ENCODE measurements at regions not wholly inside any gene's neighbourhood (a gene's known extent, or its start where the extent isn't known, plus 50 kb on each side); places are given as distances from the start of the nearest gene placed in this dataset.

DNA sequence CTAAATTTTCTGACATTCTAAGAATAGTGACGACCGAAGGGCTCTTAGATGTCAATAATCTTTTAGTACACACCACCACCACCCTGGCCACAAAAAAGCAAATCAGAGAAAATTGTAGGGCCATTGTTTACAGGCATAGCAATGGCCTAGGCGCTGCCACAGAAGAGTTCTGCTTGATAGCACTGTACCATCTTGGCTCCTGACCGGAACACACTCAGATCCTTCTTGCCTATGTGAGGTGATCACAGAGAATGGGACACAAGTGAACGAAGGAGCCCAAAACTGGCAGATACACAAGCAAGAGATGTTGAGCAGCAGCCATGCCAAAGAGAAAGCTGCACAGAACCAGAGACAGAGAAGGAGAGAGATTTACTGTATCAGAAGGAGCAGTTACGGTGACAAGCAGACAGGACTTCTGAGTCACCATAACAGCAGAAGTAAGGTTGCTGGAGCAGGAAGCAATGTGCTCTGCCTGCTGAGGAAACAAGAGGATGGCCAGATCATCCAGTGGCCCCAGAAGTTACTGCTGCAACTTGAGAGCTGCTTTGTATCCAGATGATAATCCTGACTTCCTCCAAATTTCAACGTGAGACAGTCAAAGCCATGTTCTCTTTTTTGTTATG lies 105.2 kb downstream of the SLITRK6 start:
- no peak for DNase-seq
- 60 to 66% (median 63%) methylated on average over 7 of the region's 7 CpGs for WGBS, 5 donors
- Histone ChIP-seq H3K27me3 (replicated peaks in 1 of 7) (no peaks in the 10 kb centered on the region), H3K36me3 (no peaks in the 10 kb centered on the region), H3K4me3 (no peak overlapping the region), H3K27ac (no peak overlapping the region), H3K4me1 (no peaks in the 10 kb centered on the region), H3K9me3 (peaks cover 0 to 32% (median 12%) of the 10 kb centered on the region in 8 donors)
- intact Hi-C loops (cut with DNase I; ENCODE audit: low total_unique reads) = no loop called here
- no peak for TF ChIP-seq POLR2AphosphoS5 (IDR thresholded peaks at IDR 0.05)
- TF ChIP-seq, protein P1, sequence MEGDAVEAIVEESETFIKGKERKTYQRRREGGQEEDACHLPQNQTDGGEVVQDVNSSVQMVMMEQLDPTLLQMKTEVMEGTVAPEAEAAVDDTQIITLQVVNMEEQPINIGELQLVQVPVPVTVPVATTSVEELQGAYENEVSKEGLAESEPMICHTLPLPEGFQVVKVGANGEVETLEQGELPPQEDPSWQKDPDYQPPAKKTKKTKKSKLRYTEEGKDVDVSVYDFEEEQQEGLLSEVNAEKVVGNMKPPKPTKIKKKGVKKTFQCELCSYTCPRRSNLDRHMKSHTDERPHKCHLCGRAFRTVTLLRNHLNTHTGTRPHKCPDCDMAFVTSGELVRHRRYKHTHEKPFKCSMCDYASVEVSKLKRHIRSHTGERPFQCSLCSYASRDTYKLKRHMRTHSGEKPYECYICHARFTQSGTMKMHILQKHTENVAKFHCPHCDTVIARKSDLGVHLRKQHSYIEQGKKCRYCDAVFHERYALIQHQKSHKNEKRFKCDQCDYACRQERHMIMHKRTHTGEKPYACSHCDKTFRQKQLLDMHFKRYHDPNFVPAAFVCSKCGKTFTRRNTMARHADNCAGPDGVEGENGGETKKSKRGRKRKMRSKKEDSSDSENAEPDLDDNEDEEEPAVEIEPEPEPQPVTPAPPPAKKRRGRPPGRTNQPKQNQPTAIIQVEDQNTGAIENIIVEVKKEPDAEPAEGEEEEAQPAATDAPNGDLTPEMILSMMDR (IDR thresholded peaks at IDR 0.05 in 8 of 11, conservative IDR thresholded peaks at IDR 0.05 in 3 of 11) = no peak
- TF ChIP-seq POLR2A (IDR thresholded peaks at IDR 0.05) = no peak

DNA sequence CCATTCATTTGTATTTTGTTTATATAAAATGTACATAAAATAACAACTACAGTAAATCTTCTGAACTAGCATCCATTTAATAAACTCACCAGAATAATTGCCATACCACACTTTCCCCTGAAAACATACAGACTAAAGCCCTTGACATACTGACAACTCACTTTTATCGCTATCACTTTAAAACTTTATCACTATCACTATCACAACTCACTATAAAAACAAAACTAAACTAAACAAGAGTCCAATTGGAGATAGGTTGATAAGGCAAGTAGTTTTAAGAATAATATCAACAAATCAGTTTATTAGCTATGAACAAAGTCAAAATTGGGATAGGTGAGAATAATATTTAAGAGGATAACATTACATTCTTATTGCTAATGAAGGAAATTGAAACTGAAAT lies 108.9 kb downstream of the SLITRK6 start:
- no peaks in the 10 kb centered on the region for H3K36me3 ChIP-seq
- no peaks in the 10 kb centered on the region for H3K27me3 ChIP-seq (replicated peaks in 1 of 7)
- intact Hi-C loops (cut with DNase I; ENCODE audit: low total_unique reads) = no loop called here
- no peak overlapping the region for H3K27ac ChIP-seq
- H3K4me1 ChIP-seq = no peaks in the 10 kb centered on the region
- DNase-seq = no peak
- no peaks in the 10 kb centered on the region for H3K9me3 ChIP-seq
- H3K4me3 ChIP-seq = no peak overlapping the region
- TF ChIP-seq POLR2A (IDR thresholded peaks at IDR 0.05) (no peak), POLR2AphosphoS5 (IDR thresholded peaks at IDR 0.05) (no peak)
- TF ChIP-seq, protein P1 (IDR thresholded peaks at IDR 0.05 in 8 of 11, conservative IDR thresholded peaks at IDR 0.05 in 3 of 11) = no peak
- WGBS, 5 donors = 0 to 49% (median 0%) methylated on average over 1 of the region's 1 CpG

DNA sequence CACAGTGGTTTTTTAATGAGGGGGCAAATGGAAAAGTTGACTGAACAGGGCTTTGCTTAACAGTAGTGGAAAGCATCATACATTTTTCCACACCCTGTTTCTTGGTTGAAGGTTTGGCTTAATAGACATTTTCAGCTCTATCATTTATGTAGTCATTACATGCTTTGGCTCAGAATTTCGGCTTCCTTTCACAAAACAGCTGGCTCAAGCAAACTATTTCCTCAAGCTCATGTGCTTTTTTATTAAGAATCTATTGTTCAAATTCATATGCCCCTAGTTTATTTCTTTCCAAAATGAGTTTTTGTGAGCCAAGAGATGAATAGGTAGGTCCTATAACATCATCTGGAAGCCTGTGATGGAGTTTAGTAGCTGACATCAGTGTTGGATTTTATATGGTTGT lies 113.8 kb downstream of the SLITRK6 start:
- DNase-seq = no peak
- intact Hi-C loops (cut with DNase I; ENCODE audit: low total_unique reads) = no loop called here
- Histone ChIP-seq H3K27ac (no peak overlapping the region), H3K9me3 (no peaks in the 10 kb centered on the region), H3K36me3 (no peaks in the 10 kb centered on the region), H3K4me1 (no peaks in the 10 kb centered on the region), H3K4me3 (no peak overlapping the region), H3K27me3 (replicated peaks in 1 of 7) (no peaks in the 10 kb centered on the region)
- TF ChIP-seq, protein P1 (IDR thresholded peaks at IDR 0.05 in 8 of 11, conservative IDR thresholded peaks at IDR 0.05 in 3 of 11) = no peak
- no peak for TF ChIP-seq POLR2AphosphoS5 (IDR thresholded peaks at IDR 0.05)
- TF ChIP-seq POLR2A (IDR thresholded peaks at IDR 0.05) = no peak
- 59 to 82% (median 79%) methylated on average over 1 of the region's 1 CpG for WGBS, 5 donors

DNA sequence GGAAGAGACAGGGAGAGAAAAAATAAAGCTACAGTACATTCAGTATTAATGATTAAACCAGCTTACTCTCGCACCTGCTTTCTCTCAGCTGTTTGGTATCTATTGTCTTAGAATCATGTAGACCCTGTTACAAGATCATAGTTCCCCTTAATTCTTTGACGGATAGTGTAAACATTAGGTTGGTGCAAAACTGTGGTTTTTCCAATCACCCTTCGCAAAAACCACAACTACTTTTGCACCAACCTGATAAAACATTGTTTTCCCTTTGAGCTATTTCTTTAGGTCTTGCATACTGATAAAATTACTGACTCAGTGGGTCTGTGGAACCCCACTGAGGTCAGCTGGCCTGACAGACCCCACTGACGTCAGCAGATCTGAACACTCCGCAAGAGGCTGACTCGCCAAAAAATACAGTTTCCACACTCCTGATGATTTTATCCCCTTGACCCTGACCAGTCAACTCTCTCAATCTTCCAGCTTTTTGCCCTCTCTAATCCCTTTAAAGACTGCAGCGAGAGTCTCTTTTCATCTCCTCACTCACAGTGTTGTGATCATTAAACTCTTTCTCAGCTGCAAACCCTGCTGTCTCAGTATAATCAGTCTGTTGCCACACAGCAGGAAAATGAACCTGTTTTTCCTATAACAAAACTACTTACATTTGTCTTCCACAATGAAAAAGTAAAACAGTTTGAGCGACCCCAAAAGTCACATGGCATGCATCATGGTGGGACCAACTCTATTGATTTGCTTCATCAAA lies 123.9 kb downstream of the SLITRK6 start:
- Histone ChIP-seq H3K9me3 (peaks cover 0 to 31% (median 14%) of the 10 kb centered on the region in 8 donors), H3K27ac (no peak overlapping the region), H3K27me3 (replicated peaks in 1 of 7) (no peaks in the 10 kb centered on the region), H3K4me1 (no peaks in the 10 kb centered on the region), H3K4me3 (no peak overlapping the region), H3K36me3 (no peaks in the 10 kb centered on the region)
- TF ChIP-seq, protein P1 (IDR thresholded peaks at IDR 0.05 in 8 of 11, conservative IDR thresholded peaks at IDR 0.05 in 3 of 11) = no peak
- TF ChIP-seq POLR2AphosphoS5 (IDR thresholded peaks at IDR 0.05) = no peak
- TF ChIP-seq POLR2A (IDR thresholded peaks at IDR 0.05) = no peak
- no peak for DNase-seq
- intact Hi-C loops (cut with DNase I; ENCODE audit: low total_unique reads) = no loop called here
- 72 to 81% (median 72%) methylated on average over 8 of the region's 8 CpGs for WGBS, 5 donors
